ENCODE measurements at regions not wholly inside any gene's neighbourhood (a gene's known extent, or its start where the extent isn't known, plus 50 kb on each side); places are given as distances from the start of the nearest gene placed in this dataset.

GRCh38 chr6:22357724-22358189, 60.9 kb upstream of the PRL start:
- TF ChIP-seq RAD21 (IDR thresholded peaks at IDR 0.05; ENCODE audit: low read depth) (no peak), MAX (IDR thresholded peaks at IDR 0.05) (no peak), TAF1 (IDR thresholded peaks at IDR 0.05; ENCODE audit: low read depth) (no peak), EP300 (IDR thresholded peaks at IDR 0.05; ENCODE audit: borderline replicate concordance) (no peak), CREB1 (IDR thresholded peaks at IDR 0.05; ENCODE audit: low read depth) (no peak), FOXM1 (IDR thresholded peaks at IDR 0.05; ENCODE audit: borderline replicate concordance, low read depth) (no peak), TEAD4 (IDR thresholded peaks at IDR 0.05) (no peak), YY1 (IDR thresholded peaks at IDR 0.05; ENCODE audit: low read depth) (no peak), NFIC (IDR thresholded peaks at IDR 0.05) (no peak), CEBPB (IDR thresholded peaks at IDR 0.05) (no peak)
- TF ChIP-seq, protein P1, sequence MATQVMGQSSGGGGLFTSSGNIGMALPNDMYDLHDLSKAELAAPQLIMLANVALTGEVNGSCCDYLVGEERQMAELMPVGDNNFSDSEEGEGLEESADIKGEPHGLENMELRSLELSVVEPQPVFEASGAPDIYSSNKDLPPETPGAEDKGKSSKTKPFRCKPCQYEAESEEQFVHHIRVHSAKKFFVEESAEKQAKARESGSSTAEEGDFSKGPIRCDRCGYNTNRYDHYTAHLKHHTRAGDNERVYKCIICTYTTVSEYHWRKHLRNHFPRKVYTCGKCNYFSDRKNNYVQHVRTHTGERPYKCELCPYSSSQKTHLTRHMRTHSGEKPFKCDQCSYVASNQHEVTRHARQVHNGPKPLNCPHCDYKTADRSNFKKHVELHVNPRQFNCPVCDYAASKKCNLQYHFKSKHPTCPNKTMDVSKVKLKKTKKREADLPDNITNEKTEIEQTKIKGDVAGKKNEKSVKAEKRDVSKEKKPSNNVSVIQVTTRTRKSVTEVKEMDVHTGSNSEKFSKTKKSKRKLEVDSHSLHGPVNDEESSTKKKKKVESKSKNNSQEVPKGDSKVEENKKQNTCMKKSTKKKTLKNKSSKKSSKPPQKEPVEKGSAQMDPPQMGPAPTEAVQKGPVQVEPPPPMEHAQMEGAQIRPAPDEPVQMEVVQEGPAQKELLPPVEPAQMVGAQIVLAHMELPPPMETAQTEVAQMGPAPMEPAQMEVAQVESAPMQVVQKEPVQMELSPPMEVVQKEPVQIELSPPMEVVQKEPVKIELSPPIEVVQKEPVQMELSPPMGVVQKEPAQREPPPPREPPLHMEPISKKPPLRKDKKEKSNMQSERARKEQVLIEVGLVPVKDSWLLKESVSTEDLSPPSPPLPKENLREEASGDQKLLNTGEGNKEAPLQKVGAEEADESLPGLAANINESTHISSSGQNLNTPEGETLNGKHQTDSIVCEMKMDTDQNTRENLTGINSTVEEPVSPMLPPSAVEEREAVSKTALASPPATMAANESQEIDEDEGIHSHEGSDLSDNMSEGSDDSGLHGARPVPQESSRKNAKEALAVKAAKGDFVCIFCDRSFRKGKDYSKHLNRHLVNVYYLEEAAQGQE (IDR thresholded peaks at IDR 0.05; ENCODE audit: low read depth): no peak
- TF ChIP-seq, protein P2, sequence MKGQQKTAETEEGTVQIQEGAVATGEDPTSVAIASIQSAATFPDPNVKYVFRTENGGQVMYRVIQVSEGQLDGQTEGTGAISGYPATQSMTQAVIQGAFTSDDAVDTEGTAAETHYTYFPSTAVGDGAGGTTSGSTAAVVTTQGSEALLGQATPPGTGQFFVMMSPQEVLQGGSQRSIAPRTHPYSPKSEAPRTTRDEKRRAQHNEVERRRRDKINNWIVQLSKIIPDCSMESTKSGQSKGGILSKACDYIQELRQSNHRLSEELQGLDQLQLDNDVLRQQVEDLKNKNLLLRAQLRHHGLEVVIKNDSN (IDR thresholded peaks at IDR 0.05): no peak

GRCh38 chr6:22361576-22361975, 64.7 kb upstream of the PRL start:
- TF ChIP-seq, protein P1 (IDR thresholded peaks at IDR 0.05; ENCODE audit: low read depth): no peak
- TF ChIP-seq RAD21 (IDR thresholded peaks at IDR 0.05; ENCODE audit: low read depth) (no peak), EGR1 (IDR thresholded peaks at IDR 0.05) (no peak), TCF12 (IDR thresholded peaks at IDR 0.05; ENCODE audit: low read depth) (no peak), FOXM1 (IDR thresholded peaks at IDR 0.05; ENCODE audit: borderline replicate concordance, low read depth) (no peak)

- TF ChIP-seq CREB1 (IDR thresholded peaks at IDR 0.05; ENCODE audit: low read depth) (no peak), MAX (IDR thresholded peaks at IDR 0.05) (0 out of 2 replicates have a peak, but pooled peaks have one; percentile 19)
These were observed 65.5 kb upstream of the PRL start for GRCh38 chr6:22362361-22362760.

- no peak for TF ChIP-seq RAD21 (IDR thresholded peaks at IDR 0.05; ENCODE audit: low read depth)
- no peak for TF ChIP-seq TCF12 (IDR thresholded peaks at IDR 0.05; ENCODE audit: low read depth)
- no peak for TF ChIP-seq EGR1 (IDR thresholded peaks at IDR 0.05)
- no peak for TF ChIP-seq CEBPB (IDR thresholded peaks at IDR 0.05)
These were observed 66.4 kb upstream of the PRL start for GRCh38 chr6:22363166-22363713.

DNA sequence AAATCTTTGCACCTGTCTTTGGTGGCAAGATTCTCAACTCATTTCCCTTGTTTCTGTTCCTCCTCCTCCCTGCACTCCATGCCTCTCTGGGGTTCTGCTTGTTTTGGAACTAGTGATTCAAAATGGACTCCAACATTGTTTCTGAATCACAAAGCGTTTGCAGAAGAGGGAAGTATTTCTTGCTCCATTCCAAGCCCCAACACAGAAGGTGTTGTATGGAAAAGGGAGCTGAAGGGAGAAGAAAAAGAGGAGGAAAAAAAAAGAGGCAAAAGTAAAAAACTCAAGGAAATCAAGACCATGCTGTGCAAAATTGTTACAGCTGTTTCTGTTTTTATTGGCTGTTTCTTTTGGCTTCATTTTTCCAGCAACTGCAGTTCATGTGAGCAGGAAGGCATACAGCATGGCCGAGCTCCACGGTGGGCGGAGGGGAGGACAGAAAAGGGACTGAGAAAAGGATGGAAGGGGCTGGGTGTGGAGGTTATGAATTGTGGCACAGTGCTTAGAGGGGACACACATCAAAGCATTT, 66.9 kb upstream of the PRL start:
- TF ChIP-seq TCF12 (IDR thresholded peaks at IDR 0.05; ENCODE audit: low read depth) (no peak), TAF1 (IDR thresholded peaks at IDR 0.05; ENCODE audit: low read depth) (no peak), MAX (IDR thresholded peaks at IDR 0.05) (no peak), YY1 (IDR thresholded peaks at IDR 0.05; ENCODE audit: low read depth) (no peak), TEAD4 (IDR thresholded peaks at IDR 0.05) (no peak), FOXM1 (IDR thresholded peaks at IDR 0.05; ENCODE audit: borderline replicate concordance, low read depth) (no peak)
- TF ChIP-seq, protein P1 (IDR thresholded peaks at IDR 0.05; ENCODE audit: low read depth): no peak

Data from Ishikawa (cell line).